MCF 10A (cell line): ENCODE measurements at regions not wholly inside any gene's neighbourhood (a gene's known extent, or its start where the extent isn't known, plus 50 kb on each side); places are given as distances from the start of the nearest gene placed in this dataset.
A peak's percentile ranks its signal among the peaks of the same experiment; 100 is the strongest.

ENCODE experiments used
- BruUV-seq: library from RNA; stranded (reverse); fragments of 400-500 nt; replicated peaks from 2 replicates; lab custom pipeline; 2021; lab: Mats Ljungman, UMichigan
- CTCF ChIA-PET: fragments of 300-600 bp; sonication (Branson Sonifier 250); formaldehyde crosslinking; extraction: SDS; loops from one replicate; lab custom pipeline; 2021; ENCODE audit warnings: antibody characterized with exemption, inconsistent platforms; lab: Yijun Ruan, JAX
- POLR2A ChIA-PET: fragments of 300-600, 350-650 bp; sonication (Branson Sonifier 250); formaldehyde crosslinking; extraction: SDS; loops from one replicate; lab custom pipeline; 2020; ENCODE audit warnings: antibody characterized with exemption, inconsistent platforms; lab: Yijun Ruan, JAX
- DNase-seq: peaks from one replicate; pipeline ENCODE4 v3.0.0-alpha.2; 2018; ENCODE audit not compliant: unreplicated experiment
- H3K27ac Mint-ChIP-seq: one replicate; pipeline ENCODE4 v1.8.0; 2022; ENCODE audit warnings: mild to moderate bottlenecking, low read depth, mixed read lengths; ENCODE audit not compliant: unreplicated experiment
- H3K27me3 Mint-ChIP-seq: one replicate; pipeline ENCODE4 v1.8.0; 2022; ENCODE audit warnings: mixed read lengths; ENCODE audit not compliant: insufficient read depth, unreplicated experiment
- H3K36me3 Mint-ChIP-seq: one replicate; pipeline ENCODE4 v1.8.0; 2022; ENCODE audit warnings: mild to moderate bottlenecking, moderate library complexity, mixed read lengths; ENCODE audit not compliant: insufficient read depth, unreplicated experiment
- H3K4me1 Mint-ChIP-seq: one replicate; pipeline ENCODE4 v1.8.0; 2022; ENCODE audit warnings: mixed read lengths; ENCODE audit not compliant: insufficient read depth, unreplicated experiment
- H3K4me3 Mint-ChIP-seq: one replicate; pipeline ENCODE4 v1.8.0; 2022; ENCODE audit warnings: mild to moderate bottlenecking, moderate library complexity, mixed read lengths; ENCODE audit not compliant: unreplicated experiment
- H3K9me3 Mint-ChIP-seq: one replicate; pipeline ENCODE4 v1.8.0; 2022; ENCODE audit warnings: mixed read lengths; ENCODE audit not compliant: unreplicated experiment
- intact Hi-C: fragments of 100-400 bp; cut with micrococcal nuclease; formaldehyde crosslinking; loops from 2 replicates; pipeline ENCODE4 v1.14.1; 2022
- TF ChIP-seq, protein P1 (sequence below): fragments of 200-600 bp; IDR thresholded peaks from one replicate; pipeline ENCODE4 v1.8.0; 2022; ENCODE audit warnings: antibody characterized with exemption, mild to moderate bottlenecking; ENCODE audit not compliant: unreplicated experiment

DNA sequence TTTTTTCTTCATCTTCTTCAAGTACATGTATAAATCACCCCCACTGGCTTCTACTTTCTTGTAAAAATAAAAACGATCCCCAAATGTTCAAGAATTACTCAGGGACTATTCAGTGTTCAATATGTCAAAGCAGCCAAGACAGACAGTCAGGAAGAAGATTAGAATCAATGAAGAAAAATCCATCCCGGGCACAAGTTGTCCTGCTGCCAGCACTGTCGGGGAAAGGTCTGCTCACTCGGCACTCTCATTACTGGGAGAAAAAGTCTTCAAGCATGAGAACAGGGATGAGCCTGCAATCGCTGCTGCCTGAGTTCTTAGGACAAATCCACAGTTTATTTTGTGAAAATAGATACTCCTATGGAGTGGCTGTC lies 482.8 kb upstream of the KLHL29 start:
- BruUV-seq, result no TSS peak
- peaks cover 7% of the 10 kb centered on the region for H3K36me3 Mint-ChIP-seq

DNA sequence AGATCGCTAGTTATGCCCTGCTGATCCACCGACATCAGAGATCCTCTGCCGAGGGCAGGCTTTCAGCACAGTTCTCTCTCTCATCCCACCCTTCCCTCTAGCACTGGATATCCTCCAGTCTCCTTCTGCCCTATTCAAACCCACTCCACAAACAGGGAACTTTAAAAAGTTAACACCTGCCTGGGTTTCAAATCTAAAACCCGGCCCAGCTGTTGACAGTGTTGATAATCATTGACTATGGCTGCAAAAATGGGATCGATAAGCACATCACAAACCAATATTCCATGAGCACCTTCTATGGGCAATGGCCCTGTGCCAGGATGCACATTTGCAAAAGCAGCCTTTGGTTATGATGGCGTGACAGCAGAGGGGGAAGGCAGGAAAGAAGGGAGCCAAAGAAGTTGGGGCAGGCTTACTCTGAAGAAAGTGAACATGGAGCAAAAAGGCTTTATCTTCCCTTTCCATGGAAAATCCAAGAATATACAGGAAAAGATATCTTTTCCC lies 482.3 kb upstream of the KLHL29 start:
- ChIA-PET CTCF (interaction anchor here (0.7 kb wide), 1 partner anchor 29 kb away, joined by 3 read pairs; no protein-coding TSS in a partner anchor), POLR2A (no interaction called here)
- Mint-ChIP-seq H3K27me3 (peaks cover 15% of the 10 kb centered on the region), H3K4me3 (no peak overlapping the region), H3K27ac (no peak overlapping the region), H3K9me3 (no peaks in the 10 kb centered on the region), H3K36me3 (peaks cover 7% of the 10 kb centered on the region), H3K4me1 (no peaks in the 10 kb centered on the region)
- no peak for DNase-seq
- intact Hi-C loops, result no loop called here
- TF ChIP-seq, protein P1, sequence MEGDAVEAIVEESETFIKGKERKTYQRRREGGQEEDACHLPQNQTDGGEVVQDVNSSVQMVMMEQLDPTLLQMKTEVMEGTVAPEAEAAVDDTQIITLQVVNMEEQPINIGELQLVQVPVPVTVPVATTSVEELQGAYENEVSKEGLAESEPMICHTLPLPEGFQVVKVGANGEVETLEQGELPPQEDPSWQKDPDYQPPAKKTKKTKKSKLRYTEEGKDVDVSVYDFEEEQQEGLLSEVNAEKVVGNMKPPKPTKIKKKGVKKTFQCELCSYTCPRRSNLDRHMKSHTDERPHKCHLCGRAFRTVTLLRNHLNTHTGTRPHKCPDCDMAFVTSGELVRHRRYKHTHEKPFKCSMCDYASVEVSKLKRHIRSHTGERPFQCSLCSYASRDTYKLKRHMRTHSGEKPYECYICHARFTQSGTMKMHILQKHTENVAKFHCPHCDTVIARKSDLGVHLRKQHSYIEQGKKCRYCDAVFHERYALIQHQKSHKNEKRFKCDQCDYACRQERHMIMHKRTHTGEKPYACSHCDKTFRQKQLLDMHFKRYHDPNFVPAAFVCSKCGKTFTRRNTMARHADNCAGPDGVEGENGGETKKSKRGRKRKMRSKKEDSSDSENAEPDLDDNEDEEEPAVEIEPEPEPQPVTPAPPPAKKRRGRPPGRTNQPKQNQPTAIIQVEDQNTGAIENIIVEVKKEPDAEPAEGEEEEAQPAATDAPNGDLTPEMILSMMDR, result no peak
- no TSS peak for BruUV-seq

More for the DNA sequence above, 482.8 kb upstream of the KLHL29 start:
- Mint-ChIP-seq H3K27ac (no peak overlapping the region), H3K27me3 (peaks cover 12% of the 10 kb centered on the region), H3K9me3 (no peaks in the 10 kb centered on the region), H3K4me1 (no peaks in the 10 kb centered on the region), H3K4me3 (no peak overlapping the region)
- ChIA-PET POLR2A (no interaction called here), CTCF (interaction anchor here (0.7 kb wide), 1 partner anchor 30 kb away, joined by 3 read pairs; no protein-coding TSS in a partner anchor)
- intact Hi-C loops, result no loop called here
- TF ChIP-seq, protein P1, result no peak
- no peak for DNase-seq

DNA sequence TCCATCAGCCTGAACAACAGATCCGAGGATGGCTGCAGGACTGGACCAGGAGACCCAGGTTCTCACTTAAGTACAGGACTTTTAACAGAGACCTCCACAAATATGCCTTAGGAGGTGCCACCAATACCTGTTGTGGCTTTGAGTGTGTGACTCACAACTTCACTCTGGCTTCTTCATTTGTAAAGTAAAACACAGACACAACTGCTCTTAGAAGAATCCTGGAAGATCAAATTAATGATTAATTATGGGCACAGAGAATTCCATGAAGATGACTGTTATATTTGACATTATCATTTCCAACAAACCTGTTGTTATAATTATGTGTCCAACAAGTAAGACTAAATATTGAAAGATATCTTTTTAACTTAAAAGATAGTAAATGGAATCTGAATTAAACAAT lies 481.4 kb upstream of the KLHL29 start:
- TF ChIP-seq, protein P1, result no peak

GRCh38 chr2:22904126-22904684 lies 480.8 kb upstream of the KLHL29 start:
- Mint-ChIP-seq H3K4me3 (no peak overlapping the region), H3K4me1 (no peaks in the 10 kb centered on the region), H3K36me3 (peaks cover 7% of the 10 kb centered on the region), H3K27me3 (peaks cover 29% of the 10 kb centered on the region), H3K27ac (no peak overlapping the region), H3K9me3 (no peaks in the 10 kb centered on the region)
- intact Hi-C loops, result no loop called here
- peak; percentile 36 for DNase-seq
- TF ChIP-seq, protein P1, result peak; percentile 40
- CTCF ChIA-PET, result interaction anchor here (0.5 to 1.1 kb wide), 3 partner anchors 20 to 455 kb away, joined by 3 to 5 read pairs (median 3); no protein-coding TSS in a partner anchor
- POLR2A ChIA-PET, result no interaction called here
- no TSS peak for BruUV-seq

More for the DNA sequence above, 481.4 kb upstream of the KLHL29 start:
- BruUV-seq, result no TSS peak
- Mint-ChIP-seq H3K9me3 (no peaks in the 10 kb centered on the region), H3K36me3 (peaks cover 7% of the 10 kb centered on the region), H3K27me3 (peaks cover 23% of the 10 kb centered on the region), H3K4me1 (no peaks in the 10 kb centered on the region), H3K27ac (no peak overlapping the region), H3K4me3 (no peak overlapping the region)
- intact Hi-C loops, result no loop called here
- ChIA-PET CTCF (interaction anchor here (1.1 kb wide), 1 partner anchor 455 kb away, joined by 3 read pairs; no protein-coding TSS in a partner anchor), POLR2A (no interaction called here)
- DNase-seq, result no peak
